ENCODE measurements at regions not wholly inside any gene's neighbourhood (a gene's known extent, or its start where the extent isn't known, plus 50 kb on each side); places are given as distances from the start of the nearest gene placed in this dataset.

DNA sequence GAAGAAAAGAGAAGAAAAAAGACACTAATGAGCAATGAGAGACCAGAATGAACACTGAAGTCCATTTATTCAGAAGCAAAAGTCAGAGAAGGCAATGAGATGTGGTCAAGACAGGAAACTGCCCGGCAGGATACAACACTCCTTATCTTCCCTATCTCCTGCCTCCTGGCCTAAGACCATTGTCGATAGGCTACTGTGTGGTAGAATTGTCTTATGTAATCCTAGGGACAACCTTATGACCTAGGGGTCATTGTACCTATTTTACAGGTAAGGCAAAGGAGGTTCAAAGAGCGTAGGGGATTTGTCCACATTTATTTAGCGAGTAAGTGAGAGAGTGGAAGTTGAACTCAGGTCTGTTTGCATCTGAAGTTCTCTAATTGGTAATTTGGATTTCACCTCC is 63.0 kb upstream of the PTPN3 start:
- Histone ChIP-seq H3K27me3 (replicated peaks in 1 of 7) (peaks cover 0 to 44% (median 0%) of the 10 kb centered on the region in 7 donors), H3K36me3 (no peaks in the 10 kb centered on the region), H3K4me3 (no peak overlapping the region), H3K4me1 (no peaks in the 10 kb centered on the region), H3K9me3 (no peaks in the 10 kb centered on the region), H3K27ac (no peak overlapping the region)
- intact Hi-C loops (cut with DNase I; ENCODE audit: low total_unique reads), result no loop called here
- TF ChIP-seq POLR2AphosphoS5 (IDR thresholded peaks at IDR 0.05) (no peak), POLR2A (IDR thresholded peaks at IDR 0.05) (no peak)
- TF ChIP-seq, protein P1, sequence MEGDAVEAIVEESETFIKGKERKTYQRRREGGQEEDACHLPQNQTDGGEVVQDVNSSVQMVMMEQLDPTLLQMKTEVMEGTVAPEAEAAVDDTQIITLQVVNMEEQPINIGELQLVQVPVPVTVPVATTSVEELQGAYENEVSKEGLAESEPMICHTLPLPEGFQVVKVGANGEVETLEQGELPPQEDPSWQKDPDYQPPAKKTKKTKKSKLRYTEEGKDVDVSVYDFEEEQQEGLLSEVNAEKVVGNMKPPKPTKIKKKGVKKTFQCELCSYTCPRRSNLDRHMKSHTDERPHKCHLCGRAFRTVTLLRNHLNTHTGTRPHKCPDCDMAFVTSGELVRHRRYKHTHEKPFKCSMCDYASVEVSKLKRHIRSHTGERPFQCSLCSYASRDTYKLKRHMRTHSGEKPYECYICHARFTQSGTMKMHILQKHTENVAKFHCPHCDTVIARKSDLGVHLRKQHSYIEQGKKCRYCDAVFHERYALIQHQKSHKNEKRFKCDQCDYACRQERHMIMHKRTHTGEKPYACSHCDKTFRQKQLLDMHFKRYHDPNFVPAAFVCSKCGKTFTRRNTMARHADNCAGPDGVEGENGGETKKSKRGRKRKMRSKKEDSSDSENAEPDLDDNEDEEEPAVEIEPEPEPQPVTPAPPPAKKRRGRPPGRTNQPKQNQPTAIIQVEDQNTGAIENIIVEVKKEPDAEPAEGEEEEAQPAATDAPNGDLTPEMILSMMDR (IDR thresholded peaks at IDR 0.05 in 8 of 11, conservative IDR thresholded peaks at IDR 0.05 in 3 of 11), result no peak
- 38 to 63% (median 52%) methylated on average over 4 of the region's 4 CpGs for WGBS, 5 donors
- no peak for DNase-seq

DNA sequence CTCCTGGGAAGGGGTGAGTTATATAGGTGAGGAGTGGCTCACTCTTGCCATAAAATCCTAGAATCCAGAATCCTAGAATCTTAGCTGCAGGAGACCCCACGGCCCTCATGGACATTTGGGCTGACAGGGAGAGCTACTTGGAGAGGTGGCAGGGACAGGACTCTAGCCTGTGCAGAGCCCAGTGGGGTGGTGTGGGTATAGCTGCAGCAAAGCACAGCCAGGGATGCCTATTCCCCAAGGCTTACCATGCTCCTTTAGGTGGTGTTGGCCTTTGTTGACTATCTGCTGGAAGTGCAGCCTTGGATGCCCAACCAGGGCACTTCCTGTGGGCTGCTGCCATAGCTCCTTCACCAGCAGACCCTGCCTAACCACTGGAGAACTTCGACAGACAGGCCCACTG is 70.0 kb upstream of the PTPN3 start:
- H3K27ac ChIP-seq, result no peak overlapping the region
- TF ChIP-seq POLR2A (IDR thresholded peaks at IDR 0.05) (no peak), POLR2AphosphoS5 (IDR thresholded peaks at IDR 0.05) (no peak)
- TF ChIP-seq, protein P1 (IDR thresholded peaks at IDR 0.05 in 8 of 11, conservative IDR thresholded peaks at IDR 0.05 in 3 of 11), result no peak
- H3K9me3 ChIP-seq, result no peaks in the 10 kb centered on the region
- no peaks in the 10 kb centered on the region for H3K4me1 ChIP-seq
- WGBS, 5 donors, result 59 to 71% (median 63%) methylated on average over 2 of the region's 2 CpGs
- no peak for DNase-seq
- no peak overlapping the region for H3K4me3 ChIP-seq
- H3K27me3 ChIP-seq (replicated peaks in 1 of 7), result peaks cover 0 to 38% (median 3%) of the 10 kb centered on the region in 7 donors
- no peaks in the 10 kb centered on the region for H3K36me3 ChIP-seq
- intact Hi-C loops (cut with DNase I; ENCODE audit: low total_unique reads), result no loop called here

DNA sequence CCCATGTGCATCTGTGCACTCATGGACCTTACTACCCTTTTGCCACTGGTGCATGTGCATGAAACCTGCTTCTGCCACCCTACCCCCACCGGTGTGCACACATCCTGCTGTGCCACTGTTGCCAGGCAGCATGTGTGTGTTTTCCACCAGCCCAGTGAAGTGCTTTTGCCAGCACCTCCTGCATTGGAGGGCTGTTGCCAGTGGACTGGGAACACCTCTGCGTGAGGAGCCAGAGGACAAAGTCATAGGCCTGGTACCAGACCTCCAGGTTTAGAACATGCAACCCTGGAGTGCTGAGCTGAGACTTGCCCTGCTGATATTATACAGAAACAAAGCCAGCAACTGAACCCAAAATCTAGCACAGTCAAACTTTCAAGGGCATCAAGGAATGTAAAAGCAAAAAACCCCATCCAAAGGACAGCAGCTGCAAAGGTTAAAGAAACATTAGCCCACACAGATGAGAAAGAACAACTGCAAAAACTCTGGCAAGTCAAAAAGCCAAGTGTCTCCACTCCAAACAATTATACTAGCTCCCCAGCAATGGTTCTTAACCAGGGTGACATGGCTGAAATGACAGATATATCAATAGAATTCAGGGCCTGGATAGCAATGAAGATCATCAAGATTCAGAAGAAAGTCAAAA is 70.6 kb upstream of the PTPN3 start:
- Histone ChIP-seq H3K36me3 (no peaks in the 10 kb centered on the region), H3K27me3 (replicated peaks in 1 of 7) (peaks cover 0 to 38% (median 3%) of the 10 kb centered on the region in 7 donors), H3K9me3 (no peaks in the 10 kb centered on the region), H3K27ac (no peak overlapping the region), H3K4me3 (no peak overlapping the region), H3K4me1 (no peaks in the 10 kb centered on the region)
- no peak for DNase-seq
- 75 to 93% (median 84%) methylated on average over 2 of the region's 2 CpGs for WGBS, 5 donors
- TF ChIP-seq, protein P1 (IDR thresholded peaks at IDR 0.05 in 8 of 11, conservative IDR thresholded peaks at IDR 0.05 in 3 of 11), result no peak
- TF ChIP-seq POLR2AphosphoS5 (IDR thresholded peaks at IDR 0.05) (no peak), POLR2A (IDR thresholded peaks at IDR 0.05) (no peak)
- intact Hi-C loops (cut with DNase I; ENCODE audit: low total_unique reads), result no loop called here

DNA sequence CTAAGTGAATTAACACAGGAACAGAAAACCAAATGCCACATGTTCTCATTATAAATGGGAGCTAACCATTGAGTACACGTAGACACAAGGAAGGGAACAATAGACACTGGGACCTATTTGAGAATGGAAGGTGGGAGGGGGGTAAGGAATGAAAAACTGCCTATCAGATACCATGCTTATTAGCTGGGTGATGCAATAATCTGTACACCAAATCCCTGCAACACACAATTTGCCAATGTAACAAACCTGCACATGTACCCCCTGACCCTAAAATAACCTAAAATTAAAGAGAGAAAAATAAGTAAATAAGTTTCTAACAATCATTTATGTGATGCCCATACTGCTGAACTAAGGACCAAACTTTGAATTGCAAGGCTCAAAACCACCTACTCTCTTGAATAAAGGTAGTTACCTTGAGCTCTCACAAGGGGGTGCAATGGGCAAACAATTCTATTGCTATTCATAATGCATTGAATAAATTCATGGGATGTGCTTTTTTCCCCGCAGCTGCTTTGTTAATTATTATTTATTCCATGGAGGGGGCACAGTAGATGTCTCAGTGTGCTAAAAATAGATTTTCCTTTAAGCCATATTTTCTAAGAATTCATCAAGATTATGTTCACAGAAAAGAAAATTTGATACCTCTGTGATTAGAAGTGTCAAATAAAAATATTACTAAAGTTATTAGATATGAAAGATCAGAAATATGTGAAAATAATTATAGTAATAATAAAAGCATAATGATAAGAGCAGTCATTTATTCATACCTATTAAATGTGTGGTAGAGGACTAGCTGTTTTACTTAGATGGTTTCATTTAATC is 76.2 kb upstream of the PTPN3 start:
- Histone ChIP-seq H3K4me1 (no peaks in the 10 kb centered on the region), H3K9me3 (no peaks in the 10 kb centered on the region), H3K27ac (no peak overlapping the region), H3K36me3 (no peaks in the 10 kb centered on the region), H3K4me3 (no peak overlapping the region), H3K27me3 (replicated peaks in 1 of 7) (no peaks in the 10 kb centered on the region)
- no peak for DNase-seq
- TF ChIP-seq POLR2AphosphoS5 (IDR thresholded peaks at IDR 0.05), result no peak
- TF ChIP-seq, protein P1 (IDR thresholded peaks at IDR 0.05 in 8 of 11, conservative IDR thresholded peaks at IDR 0.05 in 3 of 11), result peak in 9 of 11 experiments; percentile 16 to 58 (median 42)
- intact Hi-C loops (cut with DNase I; ENCODE audit: low total_unique reads), result loop anchor here (10.0 kb wide), 2 partner anchors 241 to 641 kb away; no protein-coding TSS in a partner anchor
- WGBS, 5 donors, result 3 to 15% (median 9%) methylated on average over 2 of the region's 2 CpGs

Measured in spleen (tissue), 11 donors.